ENCODE measurements at regions not wholly inside any gene's neighbourhood (a gene's known extent, or its start where the extent isn't known, plus 50 kb on each side); places are given as distances from the start of the nearest gene placed in this dataset.

DNA sequence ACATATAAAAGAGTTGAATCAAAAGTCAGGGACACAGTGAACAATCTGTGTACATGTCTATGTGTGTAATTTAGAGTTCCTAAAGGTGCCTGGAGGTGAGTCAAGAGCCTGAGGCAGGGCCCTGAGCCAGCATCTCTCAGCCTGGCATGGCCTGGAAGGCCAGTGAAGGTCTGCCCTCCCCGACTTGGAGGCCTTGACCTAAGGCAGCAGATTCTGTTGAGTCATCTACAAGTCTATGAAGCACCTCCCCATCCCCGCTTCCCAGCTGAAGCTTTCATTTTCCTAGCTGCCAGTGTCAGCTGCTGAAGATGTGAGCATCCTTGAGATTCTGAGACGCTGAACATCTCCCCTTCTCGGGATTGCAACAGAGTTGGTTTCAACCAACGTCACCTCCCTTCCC, 583.9 kb downstream of the BCOR start:
- no peak overlapping the region for H3K27ac ChIP-seq
- TF ChIP-seq, protein P1, sequence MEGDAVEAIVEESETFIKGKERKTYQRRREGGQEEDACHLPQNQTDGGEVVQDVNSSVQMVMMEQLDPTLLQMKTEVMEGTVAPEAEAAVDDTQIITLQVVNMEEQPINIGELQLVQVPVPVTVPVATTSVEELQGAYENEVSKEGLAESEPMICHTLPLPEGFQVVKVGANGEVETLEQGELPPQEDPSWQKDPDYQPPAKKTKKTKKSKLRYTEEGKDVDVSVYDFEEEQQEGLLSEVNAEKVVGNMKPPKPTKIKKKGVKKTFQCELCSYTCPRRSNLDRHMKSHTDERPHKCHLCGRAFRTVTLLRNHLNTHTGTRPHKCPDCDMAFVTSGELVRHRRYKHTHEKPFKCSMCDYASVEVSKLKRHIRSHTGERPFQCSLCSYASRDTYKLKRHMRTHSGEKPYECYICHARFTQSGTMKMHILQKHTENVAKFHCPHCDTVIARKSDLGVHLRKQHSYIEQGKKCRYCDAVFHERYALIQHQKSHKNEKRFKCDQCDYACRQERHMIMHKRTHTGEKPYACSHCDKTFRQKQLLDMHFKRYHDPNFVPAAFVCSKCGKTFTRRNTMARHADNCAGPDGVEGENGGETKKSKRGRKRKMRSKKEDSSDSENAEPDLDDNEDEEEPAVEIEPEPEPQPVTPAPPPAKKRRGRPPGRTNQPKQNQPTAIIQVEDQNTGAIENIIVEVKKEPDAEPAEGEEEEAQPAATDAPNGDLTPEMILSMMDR (conservative IDR thresholded peaks at IDR 0.05) = no peak

DNA sequence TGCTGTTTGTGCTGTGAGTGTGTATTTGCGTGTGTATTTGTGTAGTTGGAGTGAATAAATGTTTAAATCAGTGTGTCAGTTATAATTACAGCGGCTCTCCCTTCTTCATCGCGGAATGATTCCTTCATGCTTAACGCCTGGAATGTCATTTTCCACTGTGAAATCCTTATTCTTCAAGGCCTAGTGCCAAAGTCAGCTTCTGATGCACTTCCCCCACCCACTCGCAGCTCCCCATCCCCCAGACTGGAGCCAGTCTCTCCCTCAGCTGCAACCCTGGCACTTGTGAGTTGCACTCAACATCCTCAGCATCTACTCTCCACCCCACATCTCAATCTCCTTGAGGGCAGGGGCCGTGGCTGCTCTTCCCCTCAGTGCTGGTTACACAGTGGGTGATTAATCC, 583.0 kb downstream of the BCOR start:
- TF ChIP-seq, protein P1 (conservative IDR thresholded peaks at IDR 0.05) = no peak
- no peak overlapping the region for H3K27ac ChIP-seq

DNA sequence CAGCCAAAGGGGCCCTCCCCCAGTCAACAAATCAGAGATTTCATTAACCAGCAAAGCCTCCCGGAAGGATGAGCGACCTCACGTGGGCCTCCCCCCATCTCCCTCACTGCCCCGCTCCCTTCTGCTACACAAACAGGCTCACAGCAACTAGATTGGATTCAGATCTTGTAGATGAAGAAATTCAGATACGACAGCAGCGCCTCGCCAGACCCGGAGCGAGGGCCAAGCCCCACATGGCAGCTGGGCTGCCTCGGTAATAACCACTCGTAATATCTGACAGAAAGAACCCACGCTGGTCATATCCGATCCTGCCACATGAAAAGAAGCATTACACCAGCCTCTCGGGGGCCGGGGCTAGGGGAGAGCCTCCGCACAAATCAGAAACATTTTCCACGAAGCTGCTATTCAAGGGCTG, 581.3 kb downstream of the BCOR start:
- TF ChIP-seq, protein P1 (conservative IDR thresholded peaks at IDR 0.05) = no peak
- H3K27ac ChIP-seq = no peak overlapping the region

DNA sequence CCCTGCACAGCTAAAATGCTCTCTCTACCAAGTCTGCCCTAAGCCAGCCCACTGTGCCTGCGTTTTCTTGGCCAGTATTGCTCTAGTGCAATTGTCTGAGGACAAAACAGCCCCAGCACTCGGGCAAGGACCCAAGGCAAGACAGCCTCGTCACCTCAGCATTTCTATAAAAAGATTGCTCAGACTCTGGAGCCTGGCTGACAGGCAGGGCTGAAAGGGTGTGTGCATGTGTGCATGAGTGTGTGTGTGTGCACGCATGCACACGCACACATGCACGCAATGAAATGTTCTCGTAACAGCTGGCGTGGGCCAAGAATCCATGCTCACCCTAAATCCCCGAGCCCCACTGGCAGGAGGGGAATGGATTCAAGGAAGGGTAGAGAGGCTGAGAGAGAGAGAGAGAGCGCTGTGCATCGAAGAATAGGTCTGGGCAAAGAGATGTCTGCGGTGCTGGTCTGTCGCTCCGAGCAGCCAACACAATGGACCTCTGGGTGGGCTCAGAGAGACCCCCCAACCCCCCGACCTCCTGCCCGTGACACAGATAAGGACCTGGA, 579.2 kb downstream of the BCOR start:
- H3K27ac ChIP-seq = peak overlapping the region; percentile 43
- TF ChIP-seq, protein P1 (conservative IDR thresholded peaks at IDR 0.05) = no peak

DNA sequence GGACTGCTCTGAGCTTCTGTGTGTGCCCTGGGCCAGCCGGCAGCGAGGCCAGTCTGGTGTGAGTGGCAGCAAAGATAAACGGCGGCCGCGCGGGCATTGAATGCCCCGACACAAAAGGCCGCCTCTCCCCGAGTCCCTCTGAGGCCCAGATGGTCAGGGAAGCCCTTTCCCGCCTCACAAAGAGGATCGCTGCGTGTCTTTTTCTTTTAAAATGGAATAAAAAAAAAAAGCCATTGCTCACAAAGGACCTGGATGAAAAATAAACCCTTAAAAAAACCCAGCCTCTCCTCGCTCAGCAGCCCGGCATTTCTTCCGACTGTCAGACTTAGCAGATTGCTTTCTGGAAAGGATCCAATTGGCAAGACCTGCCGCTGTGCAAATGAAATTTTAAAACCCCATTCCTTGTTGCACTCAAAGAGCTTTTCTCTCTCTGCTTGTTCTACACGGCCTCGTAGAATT, 578.7 kb downstream of the BCOR start:
- TF ChIP-seq, protein P1 (conservative IDR thresholded peaks at IDR 0.05) = no peak
- H3K27ac ChIP-seq = peak overlapping the region; percentile 43

DNA sequence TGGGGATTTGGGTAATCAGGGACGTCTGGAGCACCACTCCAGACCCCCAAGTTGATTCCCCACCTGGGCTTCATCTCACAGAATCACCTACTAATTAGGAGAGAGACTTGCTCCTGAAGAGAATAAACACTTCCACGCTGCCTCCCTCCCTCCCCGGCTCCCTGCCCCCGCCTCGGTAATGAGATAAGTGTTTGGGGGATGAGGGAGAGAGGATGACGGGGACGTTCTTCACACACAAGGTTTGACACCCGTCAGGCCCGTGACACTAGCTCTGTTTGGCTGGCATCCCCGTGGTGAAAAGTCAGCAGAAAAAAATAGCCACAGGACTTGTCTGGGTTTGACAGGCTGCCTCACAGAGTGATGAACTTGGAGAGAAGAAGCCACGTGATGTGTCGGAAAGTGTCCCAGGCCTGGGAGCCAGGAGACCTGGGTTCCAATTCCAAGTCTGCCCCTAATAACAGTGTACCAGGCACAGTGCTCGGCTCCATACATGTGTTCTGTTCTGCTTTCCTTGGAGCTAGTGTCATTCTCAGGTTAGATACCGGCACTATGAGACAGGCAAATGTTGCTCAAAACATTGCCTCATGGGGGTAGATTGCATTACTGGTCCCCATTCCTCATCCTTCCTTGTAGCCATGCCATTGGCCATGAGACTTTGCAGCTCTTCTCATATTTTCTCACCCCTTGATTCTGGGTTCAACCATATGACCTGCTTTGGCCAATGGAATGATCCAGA, 578.0 kb downstream of the BCOR start:
- TF ChIP-seq, protein P1 (conservative IDR thresholded peaks at IDR 0.05) = no peak
- H3K27ac ChIP-seq = peak overlapping the region; percentile 43

DNA sequence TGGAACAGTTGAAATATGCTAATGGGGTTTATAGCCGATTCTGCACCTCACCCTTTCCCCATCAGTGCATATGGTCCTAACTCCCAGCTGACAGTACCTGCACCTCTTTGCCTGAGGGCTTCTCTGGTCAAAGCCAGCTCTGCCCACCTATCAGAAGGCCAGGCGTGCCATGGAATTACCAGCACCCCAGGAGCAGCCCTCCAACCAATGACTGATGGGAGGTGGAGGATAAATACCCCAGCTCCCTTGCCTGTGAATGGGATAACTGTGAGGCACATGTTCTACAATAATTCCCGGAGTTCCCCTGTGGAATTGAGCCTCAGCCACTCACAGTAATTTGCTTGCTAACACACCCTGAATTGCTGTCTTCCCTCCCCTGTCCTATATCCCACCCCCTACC, 572.0 kb downstream of the BCOR start:
- no peak overlapping the region for H3K27ac ChIP-seq
- TF ChIP-seq, protein P1 (conservative IDR thresholded peaks at IDR 0.05) = no peak

All from VCaP (cell line).